Kidney (tissue), 13 donors: ENCODE measurements at regions not wholly inside any gene's neighbourhood (a gene's known extent, or its start where the extent isn't known, plus 50 kb on each side); places are given as distances from the start of the nearest gene placed in this dataset.

Source experiments
- DNase-seq, 5 donors: peaks; one replicate each; pipeline ENCODE4 v3.0.0-alpha.2; 2013 to 2020
- FAIRE-seq: peaks from 2 replicates; lab custom pipeline; 2012; peaks lifted over from hg19 to GRCh38; lab: Jason Lieb, UNC
- H3K27ac ChIP-seq, 2 donors: one replicate each; pipeline ENCODE4 v1.7.0; 2013; ENCODE audit warnings: low read depth in 2 of 2, low read length in 2 of 2, inconsistent platforms in 1 of 2
- H3K27me3 ChIP-seq: one replicate; pipeline ENCODE4 v1.7.1; 2013; ENCODE audit warnings: low read length, inconsistent platforms; ENCODE audit not compliant: control insufficient read depth, insufficient read depth
- H3K36me3 ChIP-seq, 3 donors: one replicate each; pipeline versions ENCODE4 v1.7.0 to v1.7.1; 2013; ENCODE audit warnings: low read length in 3 of 3, control low read depth in 1 of 3, inconsistent platforms in 1 of 3; ENCODE audit not compliant: insufficient read depth in 3 of 3, control insufficient read depth in 2 of 3
- H3K4me1 ChIP-seq, 3 donors: one replicate each; pipeline versions ENCODE4 v1.7.0 to v1.7.1; 2013; ENCODE audit warnings: low read length in 3 of 3, inconsistent platforms in 1 of 3, low read depth in 1 of 3; ENCODE audit not compliant: control insufficient read depth in 2 of 3, insufficient read depth in 2 of 3
- H3K4me3 ChIP-seq, 3 donors: one replicate each; pipeline versions ENCODE4 v1.7.0 to v1.8.1; 2013; ENCODE audit warnings: low read length in 3 of 3, control low read depth in 1 of 3, inconsistent platforms in 1 of 3
- H3K9ac ChIP-seq, 3 donors: one replicate each; pipeline versions ENCODE4 v1.7.0 to v1.7.1; 2013; ENCODE audit warnings: low read length in 3 of 3, control low read depth in 1 of 3, inconsistent platforms in 1 of 3
- H3K9me3 ChIP-seq, 3 donors: one replicate each; pipeline versions ENCODE4 v1.7.0 to v1.7.1; 2013; ENCODE audit warnings: low read length in 3 of 3, control low read depth in 1 of 3, inconsistent platforms in 1 of 3; ENCODE audit not compliant: control insufficient read depth in 2 of 3, insufficient read depth in 1 of 3
- CTCF ChIP-seq: IDR thresholded peaks from 3 replicates; pipeline ENCODE4 v1.5.1; 2012; ENCODE audit warnings: mild to moderate bottlenecking, moderate library complexity, borderline replicate concordance; ENCODE audit not compliant: insufficient read depth; ENCODE audit errors: extremely low read depth
- intact Hi-C: fragments of 100-400 bp; cut with DNase I; formaldehyde crosslinking; loops from one replicate; pipeline ENCODE4 v1.11.1; 2022
- donor health status: control.
- donor health status: control.
- donor health status: control.
- donor health status: control.
- donor health status: control.
- donor health status: DM: yes; HTN: yes; CAD: no.
- donor health status: Normal renal cell carcinoma (clear cell type).

- Histone ChIP-seq H3K36me3 (no peaks in the 10 kb centered on the region), H3K27me3 (no peaks in the 10 kb centered on the region), H3K4me1 (no peaks in the 10 kb centered on the region), H3K4me3 (no peak overlapping the region), H3K9ac (no peak overlapping the region), H3K9me3 (no peaks in the 10 kb centered on the region), H3K27ac (no peak overlapping the region)
- TF ChIP-seq CTCF = no peak
- DNase-seq = no peak
- FAIRE-seq = no peak
- intact Hi-C loops = no loop called here
Measured at GRCh38 chr4:123121241-123121907, 199.0 kb upstream of the NUDT6 start.

- DNase-seq = no peak
- Histone ChIP-seq H3K27ac (no peak overlapping the region), H3K27me3 (no peaks in the 10 kb centered on the region), H3K4me1 (no peaks in the 10 kb centered on the region), H3K36me3 (no peaks in the 10 kb centered on the region), H3K9ac (no peak overlapping the region), H3K9me3 (no peaks in the 10 kb centered on the region), H3K4me3 (no peak overlapping the region)
- no peak for TF ChIP-seq CTCF
- intact Hi-C loops = no loop called here
- FAIRE-seq = no peak
Measured at GRCh38 chr4:123125477-123125876, 203.1 kb upstream of the NUDT6 start.

GRCh38 chr4:123127218-123127617, 204.8 kb upstream of the NUDT6 start:
- Histone ChIP-seq H3K4me3 (no peak overlapping the region), H3K27ac (no peak overlapping the region), H3K27me3 (no peaks in the 10 kb centered on the region), H3K4me1 (no peaks in the 10 kb centered on the region), H3K36me3 (no peaks in the 10 kb centered on the region), H3K9me3 (no peaks in the 10 kb centered on the region), H3K9ac (no peak overlapping the region)
- FAIRE-seq (peak; percentile 89), DNase-seq (peak in 2 of 5 donors; percentile 29 to 45)
- TF ChIP-seq CTCF = no peak
- intact Hi-C loops = no loop called here

GRCh38 chr4:123127875-123128274, 205.5 kb upstream of the NUDT6 start:
- intact Hi-C loops = no loop called here
- FAIRE-seq (no peak), DNase-seq (peak in 2 of 5 donors; percentile 13 to 34)
- no peak for TF ChIP-seq CTCF
- H3K9ac ChIP-seq = no peak overlapping the region
- no peaks in the 10 kb centered on the region for H3K27me3 ChIP-seq
- no peaks in the 10 kb centered on the region for H3K36me3 ChIP-seq
- H3K9me3 ChIP-seq = no peaks in the 10 kb centered on the region
- no peak overlapping the region for H3K27ac ChIP-seq
- H3K4me1 ChIP-seq = no peaks in the 10 kb centered on the region
- H3K4me3 ChIP-seq = no peak overlapping the region
